ENCODE measurements at regions not wholly inside any gene's neighbourhood (a gene's known extent, or its start where the extent isn't known, plus 50 kb on each side); places are given as distances from the start of the nearest gene placed in this dataset.

DNA sequence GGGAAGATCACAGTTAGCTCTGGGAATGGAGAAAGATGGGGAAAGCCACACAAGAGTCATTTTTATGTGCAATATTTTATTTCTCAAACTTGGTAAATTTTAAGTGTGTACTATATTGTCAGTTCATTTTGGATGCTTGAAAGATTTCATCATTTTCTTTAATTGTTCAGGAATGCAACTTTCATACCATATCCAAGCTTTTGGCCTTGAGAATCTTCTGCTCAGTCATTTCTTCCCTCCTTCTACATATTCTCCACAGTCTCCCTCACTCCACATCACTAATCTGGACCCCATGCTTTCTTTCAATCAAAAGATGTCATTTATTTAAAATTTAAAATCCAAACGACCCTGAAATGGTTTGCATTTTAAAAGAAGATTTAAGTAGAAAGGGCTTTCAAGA is 135.4 kb downstream of the FAM114A2 start:
- WGBS, 2 experiments (ENCODE audit: extremely low coverage in 2 of 2, insufficient read length in 1 of 2) = no CpG with 5 or more reads among the region's 1 CpG
- Histone ChIP-seq H3K4me1 (ENCODE audit: control insufficient read depth, insufficient read depth, low read length) (peaks cover 8% of the 10 kb centered on the region), H3K18ac (ENCODE audit: low read depth, low read length) (no peak overlapping the region), H3K79me1 (ENCODE audit: low read depth in 1 of 2, low read length in 2 of 2) (no peaks in the 10 kb centered on the region), H3K4ac (ENCODE audit: low read depth, low read length) (no peak overlapping the region), H3K27me3 (ENCODE audit: control insufficient read depth, insufficient read depth, low read length) (no peaks in the 10 kb centered on the region), H3K56ac (ENCODE audit: extremely low read depth, insufficient read depth, low read length) (no peak overlapping the region), H3K14ac (replicated peaks; ENCODE audit: low read depth, low read length) (no peak overlapping the region), H2BK20ac (ENCODE audit: low read depth, low read length) (no peak overlapping the region), H2AK9ac (replicated peaks; ENCODE audit: low read depth, low read length, poor library complexity) (no peak overlapping the region), H3K36me3 (ENCODE audit: control insufficient read depth, insufficient read depth, low read length) (no peaks in the 10 kb centered on the region), H4K5ac (ENCODE audit: low read depth, low read length) (no peak overlapping the region), H3K9me1 (ENCODE audit: insufficient read depth, low read length) (peaks cover 6% of the 10 kb centered on the region; the same call in 1 of the 2 replicates), H3K4me3 (ENCODE audit: insufficient read depth, low read depth, low read length) (no peak overlapping the region), H3K4me2 (ENCODE audit: low read depth, low read length) (no peak overlapping the region), H2AFZ (replicated peaks; ENCODE audit: low read length, poor library complexity) (no peak overlapping the region), H2BK15ac (ENCODE audit: low read depth, low read length) (no peak overlapping the region), H4K91ac (ENCODE audit: insufficient read depth, low read depth, low read length) (no peak overlapping the region), H4K20me1 (ENCODE audit: insufficient read depth, low read length) (no peaks in the 10 kb centered on the region), H3K9me3 (ENCODE audit: control insufficient read depth, insufficient read depth, low read length) (no peaks in the 10 kb centered on the region), H4K8ac (ENCODE audit: low read depth in 2 of 2, low read length in 2 of 2) (no peak overlapping the region), H2BK5ac (ENCODE audit: low read depth, low read length, poor library complexity, severe bottlenecking) (no peak overlapping the region), H2BK120ac (ENCODE audit: low read depth, low read length) (no peak overlapping the region), H3K27ac (ENCODE audit: insufficient read depth, low read length) (no peak overlapping the region), H3K9ac (ENCODE audit: low read depth, low read length) (no peak overlapping the region), H2AK5ac (ENCODE audit: low read depth, low read length) (no peak overlapping the region), H3K23ac (ENCODE audit: low read depth, low read length) (no peak overlapping the region)
- no peak for TF ChIP-seq RCOR1 (IDR thresholded peaks at IDR 0.05; ENCODE audit: insufficient replicate concordance, low read length)
- CTCF ChIA-PET = interaction anchor here (0.6 to 1.2 kb wide), 2 partner anchors 386 to 407 kb away, joined by 3 read pairs; no protein-coding TSS in a partner anchor
- in situ Hi-C loops (cut with MboI; ENCODE audit: low sequenced_read_pairs) = no loop called here
- BruUV-seq (replicated peaks) = no TSS peak
- ATAC-seq (ENCODE audit: low read depth) (no peak), DNase-seq (no peak)
- intact Hi-C loops (cut with micrococcal nuclease) = loop anchor here (2.0 kb wide), 1 partner anchor 55 kb away; no protein-coding TSS in a partner anchor
- dilution Hi-C loops (cut with HindIII; ENCODE audit: low sequenced_read_pairs, unreplicated experiment) = no loop called here
- POLR2A ChIA-PET (ENCODE audit: unreplicated experiment) = no interaction called here

Measured in IMR-90 (cell line).